ENCODE measurements at regions not wholly inside any gene's neighbourhood (a gene's known extent, or its start where the extent isn't known, plus 50 kb on each side); places are given as distances from the start of the nearest gene placed in this dataset.
"Not testable (repeated sequence)": the region's sequence is repeated elsewhere in the genome, so short reads cannot be mapped to it uniquely, and the experiment has no call there.

- no peak for DNase-seq
Measured at GRCh38 chr7:20083781-20084180, 133.4 kb downstream of the MACC1 start.

GRCh38 chr7:20079080-20079479 is 138.1 kb downstream of the MACC1 start:
- DNase-seq: no peak

GRCh38 chr7:20076835-20077234 is 140.3 kb downstream of the MACC1 start:
- DNase-seq: no peak

- DNase-seq: no peak
Measured at GRCh38 chr7:20075992-20076820, 141.0 kb downstream of the MACC1 start.

- no peak for DNase-seq
Measured at GRCh38 chr7:20075440-20075839, 141.7 kb downstream of the MACC1 start.

- DNase-seq: not testable (repeated sequence)
Measured at GRCh38 chr7:20068004-20068403, 149.2 kb downstream of the MACC1 start.

- peak; percentile 14 for DNase-seq
Measured at GRCh38 chr7:20064974-20065862, 152.0 kb downstream of the MACC1 start.

- DNase-seq: no peak
Measured at GRCh38 chr7:20064181-20064970, 152.8 kb downstream of the MACC1 start.

GRCh38 chr7:20063644-20064043 is 153.5 kb downstream of the MACC1 start:
- DNase-seq: no peak

- no peak for DNase-seq
Measured at GRCh38 chr7:20062932-20063331, 154.3 kb downstream of the MACC1 start.

GRCh38 chr7:20053334-20054104 is 163.7 kb downstream of the MACC1 start:
- DNase-seq: no peak

GRCh38 chr7:20050241-20050966 is 166.8 kb downstream of the MACC1 start:
- no peak for DNase-seq

- DNase-seq: no peak
Measured at GRCh38 chr7:20038676-20039075, 178.5 kb downstream of the MACC1 start.

- no peak for DNase-seq
Measured at GRCh38 chr7:20035279-20035875, 181.8 kb downstream of the MACC1 start.

GRCh38 chr7:20033621-20034400 is 183.4 kb downstream of the MACC1 start:
- DNase-seq: no peak

- DNase-seq: no peak
Measured at GRCh38 chr7:20032741-20033140, 184.4 kb downstream of the MACC1 start.

- DNase-seq: no peak
Measured at GRCh38 chr7:20030915-20031362, 186.2 kb downstream of the MACC1 start.

GRCh38 chr7:20030417-20030816 is 186.8 kb downstream of the MACC1 start:
- DNase-seq: no peak

- no peak for DNase-seq
Measured at GRCh38 chr7:20026762-20027161, 190.4 kb downstream of the MACC1 start.

Data from renal pelvis (tissue), 1 donor.